Kasumi-1 (cell line): ENCODE measurements at regions not wholly inside any gene's neighbourhood (a gene's known extent, or its start where the extent isn't known, plus 50 kb on each side); places are given as distances from the start of the nearest gene placed in this dataset.
"Not testable (repeated sequence)": the region's sequence is repeated elsewhere in the genome, so short reads cannot be mapped to it uniquely, and the experiment has no call there.

ENCODE experiments used
- DNase-seq, 2 experiments: peaks; one replicate each; lab custom pipeline; 2025; lab: John Stamatoyannopoulos, UW

GRCh38 chr16:61181982-61182381 lies 854.3 kb downstream of the CDH8 start:
- DNase-seq: no peak

GRCh38 chr16:61179561-61179960 lies 856.7 kb downstream of the CDH8 start:
- no peak for DNase-seq

- DNase-seq: no peak
These were observed 870.4 kb downstream of the CDH8 start for GRCh38 chr16:61165797-61166196.

GRCh38 chr16:61150351-61150750 lies 885.9 kb downstream of the CDH8 start:
- no peak for DNase-seq

- DNase-seq: no peak
These were observed 886.5 kb downstream of the CDH8 start for GRCh38 chr16:61149709-61150108.

- peak; percentile 27 to 39 for DNase-seq
These were observed 887.3 kb downstream of the CDH8 start for GRCh38 chr16:61148930-61149329.

- DNase-seq: peak; percentile 67 to 76
These were observed 889.8 kb downstream of the CDH8 start for GRCh38 chr16:61146429-61146828.

GRCh38 chr16:61131447-61131846 lies 904.8 kb downstream of the CDH8 start:
- no peak for DNase-seq

- no peak for DNase-seq
These were observed 907.5 kb downstream of the CDH8 start for GRCh38 chr16:61128545-61129323.

GRCh38 chr16:61105544-61105943 lies 930.7 kb downstream of the CDH8 start:
- no peak for DNase-seq

- DNase-seq: no peak
These were observed 937.7 kb downstream of the CDH8 start for GRCh38 chr16:61098505-61098904.

- not testable (repeated sequence) for DNase-seq
These were observed 944.9 kb downstream of the CDH8 start for GRCh38 chr16:61091300-61091699.

- no peak for DNase-seq
These were observed 952.5 kb downstream of the CDH8 start for GRCh38 chr16:61083711-61084110.

- no peak for DNase-seq
These were observed 961.9 kb downstream of the CDH8 start for GRCh38 chr16:61074324-61074723.

GRCh38 chr16:61057635-61058034 lies 978.6 kb downstream of the CDH8 start:
- no peak for DNase-seq

GRCh38 chr16:61050547-61050946 lies 985.7 kb downstream of the CDH8 start:
- DNase-seq: no peak

GRCh38 chr16:61045931-61046330 lies 990.3 kb downstream of the CDH8 start:
- DNase-seq: no peak

- DNase-seq: peak; percentile 31 to 49
These were observed 993.5 kb downstream of the CDH8 start for GRCh38 chr16:61042737-61043136.

GRCh38 chr16:61030616-61031015 lies 1005.6 kb downstream of the CDH8 start:
- no peak for DNase-seq

GRCh38 chr16:61024180-61024900 lies 1011.9 kb downstream of the CDH8 start:
- DNase-seq: no peak

GRCh38 chr16:61014869-61015268 lies 1021.4 kb downstream of the CDH8 start:
- no peak for DNase-seq

GRCh38 chr16:61007694-61008093 lies 1028.5 kb downstream of the CDH8 start:
- no peak for DNase-seq

- DNase-seq: no peak
These were observed 1030.3 kb downstream of the CDH8 start for GRCh38 chr16:61005952-61006351.
